Right lobe of liver (tissue), 6 donors: ENCODE measurements at regions not wholly inside any gene's neighbourhood (a gene's known extent, or its start where the extent isn't known, plus 50 kb on each side); places are given as distances from the start of the nearest gene placed in this dataset.

ENCODE experiments used
- ATAC-seq, 4 donors: fragments of 200-7000 bp; cut with Tn5 transposase; one replicate each; pipeline ENCODE4 v1.9.1; 2020; ENCODE audit warnings: mild to moderate bottlenecking in 4 of 4, moderate library complexity in 4 of 4
- DNase-seq, 3 donors: peaks; one replicate each; pipeline ENCODE4 v3.0.0-alpha.2; 2020
- H3K27ac ChIP-seq, 3 donors: fragments of 200-600 bp; one replicate each; pipeline ENCODE4 v1.8.0; 2022
- H3K27me3 ChIP-seq, 2 donors: fragments of 200-600 bp; one replicate each; pipeline ENCODE4 v1.8.0; 2022
- H3K36me3 ChIP-seq, 4 donors: fragments of 200-600 bp; sonication (generic) in 1 of 4; one replicate each; pipeline versions ENCODE4 v1.5.1 to v1.8.0; 2017 to 2022; ENCODE audit warnings: control low read depth in 1 of 4
- H3K4me1 ChIP-seq, 4 donors: fragments of 200-600 bp; sonication (generic) in 1 of 4; one replicate each; pipeline versions ENCODE4 v1.5.1 to v1.8.0; 2017 to 2022; ENCODE audit warnings: control low read depth in 1 of 4
- H3K4me3 ChIP-seq, 3 donors: fragments of 200-600 bp; one replicate each; pipeline ENCODE4 v1.8.0; 2022
- H3K9me3 ChIP-seq, 4 donors: fragments of 200-600 bp; sonication (generic) in 1 of 4; one replicate each; pipeline versions ENCODE4 v1.5.1 to v1.8.0; 2017 to 2022; ENCODE audit warnings: control low read depth in 1 of 4
- CTCF ChIP-seq, 4 donors: fragments of 200-600 bp in 3 of 4; fragments of 450-650 bp in 1 of 4; IDR thresholded peaks; one replicate each; pipeline versions ENCODE4 v1.5.1 to v1.8.0; 2016 to 2022; ENCODE audit warnings: antibody characterized with exemption in 4 of 4, mild to moderate bottlenecking in 2 of 4
- POLR2A ChIP-seq: fragments of 450-650 bp; IDR thresholded peaks from one replicate; pipeline ENCODE4 v1.6.1; 2017; ENCODE audit warnings: antibody characterized with exemption, mild to moderate bottlenecking
- WGBS: methylation state at CpG from one replicate; pipeline ENCODE4 v1.1.6; 2018; ENCODE audit warnings: low coverage, low lambda C conversion rate; ENCODE audit not compliant: insufficient coverage; ENCODE audit errors: missing lambda C conversion rate; 5-methylcytosine and 5-hydroxymethylcytosine counted together
- intact Hi-C, 2 donors: fragments of 100-400 bp; cut with DNase I; formaldehyde crosslinking; loops; one replicate each; pipeline versions ENCODE4 v1.11.2 to v1.14.1; 2022
- donor health status: DM: no; HTN: yes; CAD: no.
- donor health status: DM: no; HTN: no; CAD: no.
- donor health status: DM: no; HTN: no; CAD: no.
- donor health status: DM: no; HTN: yes; CAD: no.
- donor health status: DM: no; HTN: yes; CAD: no.

- WGBS: 9% methylated on average over 5 of the region's 6 CpGs
- Histone ChIP-seq H3K9me3 (no peaks in the 10 kb centered on the region), H3K36me3 (no peaks in the 10 kb centered on the region), H3K4me1 (peaks cover 0 to 68% (median 24%) of the 10 kb centered on the region in 4 donors), H3K27ac (peak overlapping the region; percentile 66 to 97 (median 95)), H3K4me3 (no peak overlapping the region), H3K27me3 (no peaks in the 10 kb centered on the region)
- peak; percentile 51 to 84 (median 77) for DNase-seq
- ATAC-seq: peak; percentile 75 to 91 (median 82)
- no peak for TF ChIP-seq CTCF (IDR thresholded peaks at IDR 0.05)
- TF ChIP-seq POLR2A: peak; percentile 74
- intact Hi-C loops: no loop called here
These were observed 63.2 kb upstream of the BMP2 start for GRCh38 chr20:6704132-6704861.

- TF ChIP-seq POLR2A: no peak
- no peak for TF ChIP-seq CTCF (IDR thresholded peaks at IDR 0.05)
- peaks cover 0 to 63% (median 22%) of the 10 kb centered on the region in 4 donors for H3K4me1 ChIP-seq
- H3K36me3 ChIP-seq: no peaks in the 10 kb centered on the region
- no peaks in the 10 kb centered on the region for H3K27me3 ChIP-seq
- DNase-seq (no peak), ATAC-seq (peak; percentile 7 to 10 (median 8))
- H3K9me3 ChIP-seq: no peaks in the 10 kb centered on the region
- H3K27ac ChIP-seq: peak overlapping the region; percentile 66 to 97 (median 95)
- intact Hi-C loops: no loop called here
- no peak overlapping the region for H3K4me3 ChIP-seq
These were observed 63.8 kb upstream of the BMP2 start for GRCh38 chr20:6703656-6704055.

GRCh38 chr20:6703047-6703446 lies 64.4 kb upstream of the BMP2 start:
- no peaks in the 10 kb centered on the region for H3K9me3 ChIP-seq
- intact Hi-C loops: no loop called here
- TF ChIP-seq POLR2A: no peak
- TF ChIP-seq CTCF (IDR thresholded peaks at IDR 0.05): no peak
- WGBS: 46% methylated on average over 3 of the region's 3 CpGs
- H3K27me3 ChIP-seq: no peaks in the 10 kb centered on the region
- peaks cover 0 to 57% (median 21%) of the 10 kb centered on the region in 4 donors for H3K4me1 ChIP-seq
- peak overlapping the region; percentile 66 to 97 (median 95) for H3K27ac ChIP-seq
- H3K4me3 ChIP-seq: no peak overlapping the region
- DNase-seq (no peak), ATAC-seq (no peak)
- H3K36me3 ChIP-seq: no peaks in the 10 kb centered on the region

GRCh38 chr20:6702144-6702543 lies 65.3 kb upstream of the BMP2 start:
- H3K27ac ChIP-seq: peak overlapping the region in 2 of 3 donors; percentile 66 to 95
- intact Hi-C loops: no loop called here
- H3K9me3 ChIP-seq: no peaks in the 10 kb centered on the region
- H3K36me3 ChIP-seq: no peaks in the 10 kb centered on the region
- peaks cover 3 to 58% (median 24%) of the 10 kb centered on the region in 4 donors for H3K4me1 ChIP-seq
- no peaks in the 10 kb centered on the region for H3K27me3 ChIP-seq
- DNase-seq (no peak), ATAC-seq (no peak)
- H3K4me3 ChIP-seq: no peak overlapping the region
- TF ChIP-seq CTCF (IDR thresholded peaks at IDR 0.05) (no peak), POLR2A (no peak)
